A549 (cell line): ENCODE measurements at regions not wholly inside any gene's neighbourhood (a gene's known extent, or its start where the extent isn't known, plus 50 kb on each side); places are given as distances from the start of the nearest gene placed in this dataset.

Experiments
- ATAC-seq, 2 experiments: fragments of 200-7000 bp in 1 of 2; fragments of >200 bp in 1 of 2; cut with Nextera tagmentation in 1 of 2; cut with Tn5 transposase in 1 of 2; 3 replicates each; pipeline versions ENCODE4 v1.8.0 to v1.9.1; 2018 to 2020; ENCODE audit warnings: mild to moderate bottlenecking in 1 of 2, moderate library complexity in 1 of 2
- CTCF ChIA-PET: fragments of 300-600 bp; sonication (Branson Sonifier 250); formaldehyde crosslinking; extraction: SDS; loops from one replicate; lab custom pipeline; 2021; ENCODE audit warnings: antibody characterized with exemption, inconsistent platforms; lab: Yijun Ruan, JAX
- POLR2A ChIA-PET: fragments of 350-600 bp; formaldehyde crosslinking; extraction: SDS; loops from one replicate; lab custom pipeline; 2021; ENCODE audit warnings: antibody characterized with exemption, inconsistent platforms; lab: Yijun Ruan, JAX
- DNase-seq, 2 experiments: peaks; one replicate each; pipeline versions ENCODE4 v3.0.0 to v3.0.0-alpha.2; 2011 to 2016; ENCODE audit warnings: low read depth in 1 of 2, low spot score in 1 of 2
- FAIRE-seq: peaks from 2 replicates; lab custom pipeline; 2011; peaks lifted over from hg19 to GRCh38; lab: Jason Lieb, UNC
- H3K27ac ChIP-seq, 2 experiments: fragments of >200 bp; sonication (Bioruptor Twin); formaldehyde crosslinking; 3 replicates each; pipeline ENCODE4 v1.5.1; 2016 to 2017
- H3K4me1 ChIP-seq: fragments of >200 bp; sonication (Bioruptor Twin); formaldehyde crosslinking; 3 replicates; pipeline ENCODE4 v1.6.1; 2016
- H3K4me2 ChIP-seq: fragments of >200 bp; sonication (Bioruptor Twin); formaldehyde crosslinking; 3 replicates; pipeline ENCODE4 v1.6.1; 2016
- H3K4me3 ChIP-seq: fragments of >200 bp; sonication (Bioruptor Twin); formaldehyde crosslinking; 3 replicates; pipeline ENCODE4 v1.5.1; 2016
- H3K9me3 ChIP-seq: fragments of >200 bp; sonication (Bioruptor Twin); formaldehyde crosslinking; 3 replicates; pipeline ENCODE4 v1.6.1; 2016
- BCL3 ChIP-seq: fragments of >200 bp; sonication (Bioruptor Twin); formaldehyde crosslinking; IDR thresholded peaks from 3 replicates; pipeline ENCODE4 v1.6.1; 2016
- BHLHE40 ChIP-seq: IDR thresholded peaks from 2 replicates; pipeline ENCODE4 v1.6.1; 2012; ENCODE audit warnings: low read depth, low read length, inconsistent platforms
- CBX2 ChIP-seq: fragments of 200-600 bp; sonication (generic); IDR thresholded peaks from 2 replicates; pipeline ENCODE4 v1.6.1; 2016; ENCODE audit warnings: low read depth, mild to moderate bottlenecking, borderline replicate concordance
- CBX8 ChIP-seq: fragments of 200-600 bp; sonication (generic); IDR thresholded peaks from 2 replicates; pipeline ENCODE4 v1.6.1; 2016
- CHD4 ChIP-seq: fragments of 200-600 bp; sonication (generic); IDR thresholded peaks from 2 replicates; pipeline ENCODE4 v1.6.1; 2016; ENCODE audit warnings: antibody characterized with exemption, mild to moderate bottlenecking, borderline replicate concordance
- EP300 ChIP-seq, 2 experiments: fragments of >200 bp; sonication (Bioruptor Twin); formaldehyde crosslinking; IDR thresholded peaks; 2 replicates in 1 of 2; 3 replicates in 1 of 2; pipeline ENCODE4 v1.6.1; 2016 to 2017
- HOXA7 ChIP-seq: fragments of 250-450 bp; sonication (Bioruptor Pico); IDR thresholded peaks from 2 replicates; pipeline ENCODE4 v1.5.0; 2020; ENCODE audit warnings: mild to moderate bottlenecking, moderate library complexity
- JUNB ChIP-seq: fragments of >200 bp; sonication (Bioruptor Twin); formaldehyde crosslinking; IDR thresholded peaks from 2 replicates; pipeline ENCODE4 v1.6.1; 2016
- KDM5A ChIP-seq: fragments of 200-600 bp; sonication (generic); IDR thresholded peaks from 2 replicates; pipeline ENCODE4 v1.6.1; 2016; ENCODE audit warnings: antibody characterized with exemption, mild to moderate bottlenecking
- MAFK ChIP-seq: fragments of 450-650 bp; IDR thresholded peaks from 2 replicates; pipeline ENCODE4 v1.6.1; 2014; ENCODE audit not compliant: partially characterized antibody
- NFE2L2 ChIP-seq: fragments of 150-350 bp; conservative IDR thresholded peaks from 2 replicates; pipeline ENCODE4 v1.6.1; 2014; ENCODE audit warnings: low read length
- NPAS2 ChIP-seq: fragments of 250-450 bp; sonication (Bioruptor Pico); IDR thresholded peaks from 2 replicates; pipeline ENCODE4 v1.8.0; 2022; ENCODE audit warnings: mild to moderate bottlenecking, moderate library complexity, borderline replicate concordance
- RARB ChIP-seq: fragments of 250-450 bp; sonication (Bioruptor Pico); IDR thresholded peaks from 2 replicates; pipeline ENCODE4 v1.8.0; 2021; ENCODE audit warnings: mild to moderate bottlenecking, moderate library complexity
- REST ChIP-seq: fragments of 200-600 bp; sonication (generic); IDR thresholded peaks from 2 replicates; pipeline ENCODE4 v1.6.1; 2016; ENCODE audit warnings: antibody characterized with exemption, mild to moderate bottlenecking, moderate library complexity
- RFX5 ChIP-seq: fragments of 450-650 bp; IDR thresholded peaks from 2 replicates; pipeline ENCODE4 v1.7.1; 2014; ENCODE audit warnings: antibody characterized with exemption, mild to moderate bottlenecking, moderate library complexity
- SMC3 ChIP-seq: fragments of >200 bp; sonication (Bioruptor Twin); formaldehyde crosslinking; IDR thresholded peaks from 3 replicates; pipeline ENCODE4 v1.6.1; 2018; ENCODE audit warnings: inconsistent platforms
- SREBF2 ChIP-seq: fragments of 450-650 bp; IDR thresholded peaks from 2 replicates; pipeline ENCODE4 v1.6.1; 2014; ENCODE audit warnings: mild to moderate bottlenecking, moderate library complexity
- TP53 ChIP-seq: fragments of 250-450 bp; sonication (Bioruptor Pico); IDR thresholded peaks from 2 replicates; pipeline ENCODE4 v1.5.0; 2021; ENCODE audit warnings: mild to moderate bottlenecking, moderate library complexity
- ZNF302 ChIP-seq: fragments of 250-450 bp; sonication (Bioruptor Pico); IDR thresholded peaks from 2 replicates; pipeline ENCODE4 v1.9.0; 2021; ENCODE audit warnings: inconsistent platforms, mild to moderate bottlenecking, moderate library complexity
- WGBS: methylation state at CpG from one replicate; pipeline ENCODE4 v1.1.6; 2017; ENCODE audit errors: missing lambda C conversion rate; 5-methylcytosine and 5-hydroxymethylcytosine counted together

GRCh38 chr5:59972043-59972442 is 78.5 kb upstream of the PDE4D start (continued):
- no peak for TF ChIP-seq REST

GRCh38 chr5:59959330-59959729 is 65.8 kb upstream of the PDE4D start:
- FAIRE-seq (no peak), ATAC-seq (no peak), DNase-seq (no peak)
- Histone ChIP-seq H3K9me3 (no peaks in the 10 kb centered on the region), H3K4me2 (no peak overlapping the region), H3K27ac (no peak overlapping the region), H3K4me1 (no peaks in the 10 kb centered on the region), H3K4me3 (no peak overlapping the region)
- ChIA-PET CTCF (interaction anchor here (0.9 kb wide), 1 partner anchor 154 kb away, joined by 3 read pairs; no protein-coding TSS in a partner anchor), POLR2A (no interaction called here)
- 14% methylated on average over 1 of the region's 1 CpG for WGBS
- TF ChIP-seq CHD4, result no peak
- no peak for TF ChIP-seq BHLHE40
- TF ChIP-seq RARB, result no peak

- Histone ChIP-seq H3K4me2 (no peak overlapping the region), H3K4me3 (no peak overlapping the region), H3K9me3 (no peaks in the 10 kb centered on the region), H3K4me1 (no peaks in the 10 kb centered on the region), H3K27ac (no peak overlapping the region)
- CTCF ChIA-PET, result no interaction called here
- POLR2A ChIA-PET, result no interaction called here
- no peak for ATAC-seq
- no peak for TF ChIP-seq BHLHE40
- TF ChIP-seq BCL3, result no peak
- no peak for TF ChIP-seq ZNF302 (CRISPR knock-in tag)
- no peak for TF ChIP-seq TP53 (CRISPR knock-in tag)
- no peak for TF ChIP-seq RFX5
- no peak for TF ChIP-seq MAFK
- no peak for TF ChIP-seq CBX8
- TF ChIP-seq NPAS2, result no peak
- TF ChIP-seq SREBF2, result no peak
- no peak for TF ChIP-seq NFE2L2
- no peak for TF ChIP-seq SMC3
- no peak for TF ChIP-seq HOXA7
- no peak for TF ChIP-seq EP300 (IDR thresholded peaks at IDR 0.05)
- TF ChIP-seq CBX2, result no peak
- no peak for TF ChIP-seq KDM5A
- no peak for TF ChIP-seq JUNB
- FAIRE-seq, result no peak
- 35% methylated on average over 3 of the region's 3 CpGs for WGBS
- no peak for DNase-seq
Observed at GRCh38 chr5:59956130-59956783, 62.7 kb upstream of the PDE4D start.

GRCh38 chr5:59955241-59955640 is 61.7 kb upstream of the PDE4D start:
- ATAC-seq (no peak), DNase-seq (no peak), FAIRE-seq (no peak)
- Histone ChIP-seq H3K4me1 (no peaks in the 10 kb centered on the region), H3K4me3 (no peak overlapping the region), H3K9me3 (no peaks in the 10 kb centered on the region), H3K27ac (no peak overlapping the region), H3K4me2 (no peak overlapping the region)
- ChIA-PET POLR2A (no interaction called here), CTCF (no interaction called here)
- TF ChIP-seq RFX5, result no peak
- 50% methylated on average over 2 of the region's 2 CpGs for WGBS
